ENCODE measurements at regions not wholly inside any gene's neighbourhood (a gene's known extent, or its start where the extent isn't known, plus 50 kb on each side); places are given as distances from the start of the nearest gene placed in this dataset.
A peak's percentile ranks its signal among the peaks of the same experiment; 100 is the strongest.
"Not testable (repeated sequence)": the region's sequence is repeated elsewhere in the genome, so short reads cannot be mapped to it uniquely, and the experiment has no call there.

DNA sequence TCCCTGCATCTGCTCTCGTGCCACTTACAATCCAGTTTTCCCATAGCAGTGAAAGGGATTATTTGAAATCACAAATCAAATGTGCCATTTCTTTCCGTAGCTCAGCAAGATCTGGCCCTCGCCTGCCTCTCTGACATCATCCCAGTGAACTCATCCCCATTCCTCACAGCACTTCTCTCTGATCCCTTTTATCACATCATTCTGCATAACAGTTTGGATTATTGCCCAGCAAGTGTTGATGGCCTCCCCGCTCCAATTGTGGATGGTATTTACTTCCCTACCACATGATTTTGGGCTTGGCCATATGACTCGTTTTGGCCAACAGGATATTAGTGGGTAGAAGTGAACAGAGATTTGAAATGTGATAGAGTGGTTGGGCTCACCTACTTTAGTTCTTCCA lies 185.0 kb downstream of the NPIPA7 start:
- DNase-seq = not testable (repeated sequence)

DNA sequence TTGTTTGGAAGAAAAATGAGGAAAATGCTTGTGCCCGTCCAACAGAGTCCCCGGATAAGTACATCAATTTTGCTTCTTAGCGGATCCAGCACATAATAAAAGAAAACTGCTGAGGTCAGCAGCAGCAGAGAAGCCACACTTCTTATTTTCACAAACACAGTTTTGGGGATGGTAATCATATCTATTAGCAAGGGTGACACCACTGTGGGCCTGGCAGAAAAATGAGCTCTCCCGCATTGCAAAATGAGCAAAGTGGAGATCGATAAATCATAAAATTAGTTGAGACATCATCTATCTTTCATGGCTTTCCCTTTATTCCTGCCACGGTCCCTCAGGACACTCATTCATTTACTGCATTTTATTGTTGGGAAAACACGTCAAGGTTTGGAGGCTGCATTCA lies 186.4 kb downstream of the NPIPA7 start:
- DNase-seq = not testable (repeated sequence)

GRCh38 chr16:16570055-16570454 lies 191.1 kb downstream of the NPIPA7 start:
- not testable (repeated sequence) for DNase-seq

GRCh38 chr16:16570874-16571273 lies 191.9 kb downstream of the NPIPA7 start:
- not testable (repeated sequence) for DNase-seq

DNA sequence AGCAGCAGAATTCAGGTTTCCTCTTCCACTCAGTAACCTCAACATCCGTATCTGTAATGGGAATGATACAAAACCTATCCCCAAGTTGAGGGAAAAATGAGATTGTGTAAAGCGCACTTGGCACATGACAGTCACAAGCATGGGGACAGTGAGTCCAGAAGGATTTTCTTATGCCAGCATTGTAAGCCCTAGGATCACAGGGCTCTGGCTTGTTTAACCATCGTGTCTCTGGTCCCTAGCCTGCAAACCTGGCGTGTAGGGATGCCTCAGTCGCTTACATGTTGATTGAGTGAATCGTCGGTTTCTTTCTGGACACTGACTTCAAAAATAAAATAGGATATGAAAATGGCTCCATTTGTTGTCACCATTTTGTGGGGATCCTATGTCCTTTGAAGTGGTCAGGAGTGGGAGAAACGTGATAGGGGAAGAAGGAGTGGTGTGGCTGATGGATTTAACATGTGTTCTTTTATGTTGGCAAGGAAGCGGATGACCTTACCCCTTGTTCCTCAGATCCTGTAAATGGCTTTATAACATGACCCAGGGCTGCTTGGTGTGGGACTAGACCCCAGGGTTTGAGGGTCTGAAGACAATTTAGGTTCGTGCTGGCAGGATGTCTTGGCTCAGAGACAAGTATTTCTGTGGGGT lies 193.3 kb downstream of the NPIPA7 start:
- DNase-seq = not testable (repeated sequence)

- not testable (repeated sequence) for DNase-seq
Observed at GRCh38 chr16:16577062-16577461, 198.1 kb downstream of the NPIPA7 start.

GRCh38 chr16:16578701-16579100 lies 199.8 kb downstream of the NPIPA7 start:
- DNase-seq = no peak

GRCh38 chr16:16582916-16583315 lies 204.0 kb downstream of the NPIPA7 start:
- not testable (repeated sequence) for DNase-seq

GRCh38 chr16:16586073-16586651 lies 207.2 kb downstream of the NPIPA7 start:
- DNase-seq = not testable (repeated sequence)

- DNase-seq = not testable (repeated sequence)
Observed at GRCh38 chr16:16586969-16587368, 208.0 kb downstream of the NPIPA7 start.

- not testable (repeated sequence) for DNase-seq
Observed at GRCh38 chr16:16588436-16588835, 209.5 kb downstream of the NPIPA7 start.

DNA sequence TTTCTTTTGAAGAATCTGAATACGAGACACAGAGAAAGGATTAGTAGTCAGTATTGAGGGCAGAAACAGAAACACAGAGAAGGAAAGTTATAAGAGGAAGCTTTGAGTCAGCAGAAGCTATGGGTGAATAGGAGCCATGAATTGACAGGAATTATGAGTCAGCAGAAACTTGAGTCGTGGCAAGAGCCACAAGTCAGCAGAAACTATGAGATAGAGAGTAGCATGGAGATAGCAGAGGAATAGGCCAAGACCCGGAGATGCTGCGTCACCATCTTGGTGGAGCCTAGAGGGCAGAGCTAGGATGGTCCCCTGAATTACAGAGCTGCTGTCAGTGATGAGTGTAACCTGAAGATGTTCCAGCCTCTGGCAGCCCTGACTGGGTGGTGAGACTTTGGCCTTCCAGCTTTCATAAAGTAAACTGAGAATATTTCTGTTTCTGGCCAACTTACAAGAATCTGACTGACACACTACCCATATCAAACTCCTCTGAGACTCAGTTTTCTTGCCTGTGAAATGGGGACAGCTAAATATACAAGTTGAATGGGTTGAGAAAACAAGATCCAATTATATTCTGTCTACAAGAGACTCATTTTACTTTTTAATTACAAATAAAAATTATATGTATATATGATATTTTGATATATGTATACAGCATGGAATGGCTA lies 211.8 kb downstream of the NPIPA7 start:
- not testable (repeated sequence) for DNase-seq

DNA sequence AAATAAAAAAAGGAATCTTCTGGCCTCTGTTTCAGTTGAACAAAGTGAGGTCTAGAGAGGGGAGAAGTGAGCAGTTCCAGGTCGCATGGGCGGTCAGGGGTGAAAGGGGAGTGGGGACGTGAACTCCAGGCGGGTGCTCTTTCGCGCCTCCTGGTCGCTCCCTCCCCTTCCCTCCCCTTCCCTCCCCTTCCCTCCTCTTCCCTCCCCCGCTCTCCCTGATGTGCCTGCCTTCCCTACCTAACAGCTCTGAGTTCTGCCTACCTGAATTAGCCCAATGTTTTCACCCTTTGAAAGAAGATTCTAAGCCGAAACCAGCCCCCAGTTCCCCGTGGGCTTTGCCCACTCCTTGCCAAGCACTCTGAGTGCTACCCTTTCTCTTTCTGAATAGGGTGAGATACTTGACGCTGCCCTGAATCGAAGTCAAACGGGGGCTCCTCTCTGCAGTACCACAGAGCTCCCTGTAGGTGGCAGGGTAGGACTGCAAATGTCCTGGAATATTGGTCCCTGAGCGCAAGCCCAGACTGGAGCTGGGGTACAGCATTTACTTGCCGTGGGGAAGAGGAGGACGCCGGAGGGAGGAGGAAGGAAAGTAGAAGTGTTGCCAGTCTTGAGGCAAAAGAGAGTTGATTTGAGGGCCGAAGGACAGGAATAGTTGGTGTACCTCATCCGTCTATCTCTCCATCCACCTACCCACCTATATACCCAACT lies 214.4 kb downstream of the NPIPA7 start:
- DNase-seq = peak; percentile 20

- DNase-seq = not testable (repeated sequence)
Observed at GRCh38 chr16:16595029-16595718, 216.2 kb downstream of the NPIPA7 start.

DNA sequence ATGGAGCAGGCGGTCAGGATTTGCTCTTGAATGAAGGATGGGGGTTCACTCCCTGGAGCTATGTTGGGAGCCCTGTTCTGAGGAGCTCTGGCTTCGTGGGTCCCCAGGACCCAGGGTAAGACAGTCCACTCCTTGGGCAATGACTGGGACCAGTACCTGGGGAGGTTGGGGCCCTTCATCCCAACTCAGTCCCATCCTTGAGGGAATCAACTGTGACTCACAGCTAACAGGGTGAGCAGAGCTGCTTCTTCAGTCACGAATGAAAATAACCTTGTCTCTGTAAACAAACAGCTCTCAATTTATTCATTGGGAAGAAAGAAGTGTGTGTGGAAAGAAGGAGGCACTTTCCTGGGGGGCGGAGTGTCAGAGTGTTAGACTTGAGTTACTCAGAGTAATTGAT lies 222.3 kb downstream of the NPIPA7 start:
- DNase-seq = not testable (repeated sequence)

DNA sequence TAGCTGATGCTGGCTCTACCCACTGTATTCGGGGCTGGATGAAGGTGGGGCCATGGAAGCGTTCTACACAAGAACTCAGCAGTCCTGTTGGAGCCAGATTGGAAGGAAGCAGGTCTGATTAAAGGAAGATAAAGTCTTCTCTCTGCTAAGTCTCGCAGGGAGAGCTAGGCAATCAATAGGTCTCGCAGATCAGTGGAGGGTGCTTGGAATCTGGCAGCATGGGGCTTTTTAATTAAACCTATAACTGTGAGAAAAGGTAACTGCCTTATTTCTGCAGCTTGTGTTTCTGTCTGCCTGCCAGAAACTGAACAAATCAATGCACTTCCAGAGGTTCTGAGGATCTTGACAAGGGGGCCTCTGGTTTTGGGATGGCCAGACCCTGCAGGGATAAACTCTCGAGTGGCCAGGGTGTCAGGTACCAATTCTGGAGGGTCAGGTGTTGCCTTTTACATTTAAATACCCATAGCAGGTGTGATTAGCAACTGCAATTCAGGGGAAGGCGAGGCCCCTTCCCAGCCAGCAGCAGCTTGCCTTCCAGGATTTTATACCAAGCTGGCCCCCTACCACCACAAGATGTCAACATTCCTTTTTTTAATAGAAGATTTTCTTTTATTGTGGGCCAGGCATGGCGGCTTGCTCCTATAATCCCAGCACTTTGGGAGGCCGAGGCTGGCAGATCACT lies 228.6 kb downstream of the NPIPA7 start:
- not testable (repeated sequence) for DNase-seq

GRCh38 chr16:16609627-16610026 lies 230.7 kb downstream of the NPIPA7 start:
- DNase-seq = not testable (repeated sequence)

- DNase-seq = not testable (repeated sequence)
Observed at GRCh38 chr16:16610389-16610967, 231.5 kb downstream of the NPIPA7 start.

- not testable (repeated sequence) for DNase-seq
Observed at GRCh38 chr16:16613212-16613611, 234.3 kb downstream of the NPIPA7 start.

DNA sequence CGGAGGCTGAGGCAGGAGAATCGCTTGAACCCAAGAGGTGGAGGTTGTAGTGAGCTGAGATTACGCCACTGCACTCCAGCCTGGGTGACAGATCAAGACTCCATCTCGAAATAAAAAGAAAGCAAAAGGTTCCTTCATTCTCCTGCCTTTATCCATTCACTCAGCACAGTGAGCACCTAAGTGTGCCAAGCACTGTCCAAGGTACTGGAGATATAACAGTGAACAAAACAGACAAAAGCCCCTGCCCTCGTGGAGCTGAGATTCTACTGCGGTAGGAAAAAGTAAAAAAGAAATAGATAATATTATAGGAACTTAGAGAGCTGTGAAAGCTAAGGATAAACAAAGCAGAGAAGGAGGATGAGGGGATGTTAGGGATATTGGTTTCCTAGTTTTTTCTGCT lies 235.5 kb downstream of the NPIPA7 start:
- DNase-seq = not testable (repeated sequence)

- DNase-seq = not testable (repeated sequence)
Observed at GRCh38 chr16:16618963-16619465, 240.1 kb downstream of the NPIPA7 start.

GRCh38 chr16:16624367-16624766 lies 245.4 kb downstream of the NPIPA7 start:
- DNase-seq = not testable (repeated sequence)
